ENCODE measurements at regions not wholly inside any gene's neighbourhood (a gene's known extent, or its start where the extent isn't known, plus 50 kb on each side); places are given as distances from the start of the nearest gene placed in this dataset.
"Not testable (repeated sequence)": the region's sequence is repeated elsewhere in the genome, so short reads cannot be mapped to it uniquely, and the experiment has no call there.

- DNase-seq: no peak
These were observed 140.7 kb upstream of the FAM78B start for GRCh38 chr1:166307261-166308188.

GRCh38 chr1:166316306-166316705 is 149.5 kb upstream of the FAM78B start:
- DNase-seq: not testable (repeated sequence)

GRCh38 chr1:166322470-166322869 is 155.7 kb upstream of the FAM78B start:
- DNase-seq: no peak

DNA sequence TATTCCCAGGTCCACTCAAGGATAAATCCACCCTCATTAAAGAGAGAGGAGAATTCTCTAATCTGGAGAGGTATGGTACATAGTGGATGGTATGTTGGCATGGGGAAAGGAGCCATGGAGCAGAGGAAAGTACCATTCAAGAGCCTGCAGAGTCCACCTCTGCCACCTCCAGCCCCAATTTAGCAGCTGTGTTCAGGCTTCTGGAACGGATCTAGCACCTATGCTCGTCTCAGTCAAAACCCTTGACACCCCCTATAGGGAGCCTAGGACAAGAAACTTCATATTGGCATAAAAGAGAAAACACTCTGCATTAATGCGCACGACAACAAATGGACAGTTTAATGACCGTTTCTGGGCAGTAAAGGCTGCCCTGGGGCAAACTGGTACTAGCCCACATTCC is 161.1 kb upstream of the FAM78B start:
- no peak for DNase-seq

DNA sequence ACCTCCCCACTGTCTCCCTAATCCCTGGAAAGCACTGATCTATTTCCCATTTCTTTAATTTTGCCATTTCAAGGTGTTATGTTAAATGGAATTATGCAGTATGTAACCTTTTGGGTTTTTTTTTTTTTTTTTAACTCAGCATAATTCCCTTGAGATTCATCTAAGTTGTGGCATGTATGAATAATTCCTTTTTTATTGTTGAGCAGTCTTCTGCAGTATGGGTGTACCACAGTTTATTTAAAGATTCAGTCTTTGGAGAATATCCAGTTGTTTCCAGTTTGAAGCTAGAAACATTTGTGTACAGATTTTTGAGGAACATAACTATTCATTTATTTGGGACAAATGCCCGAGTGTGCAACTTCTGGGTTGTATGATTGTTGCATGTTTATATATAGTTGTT is 162.2 kb upstream of the FAM78B start:
- no peak for DNase-seq

DNA sequence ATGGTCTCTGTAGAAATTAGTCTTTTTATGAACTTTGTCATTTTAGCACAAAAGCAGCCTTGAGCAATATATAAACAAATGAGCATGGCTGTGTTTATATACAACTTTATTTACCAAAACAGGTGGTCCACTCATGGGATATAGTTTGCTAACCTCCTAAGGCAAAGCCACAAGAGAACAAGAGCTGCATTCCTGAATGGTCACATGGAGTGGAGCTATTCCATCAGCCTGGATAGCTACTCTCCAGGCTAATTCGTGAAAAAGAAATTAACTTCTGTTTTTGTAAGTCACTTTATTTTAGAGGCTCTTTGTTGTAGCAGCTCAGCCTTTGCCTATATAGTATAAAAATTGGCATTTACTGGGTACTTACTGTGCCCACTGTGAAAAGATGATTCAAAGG is 163.3 kb upstream of the FAM78B start:
- DNase-seq: no peak

DNA sequence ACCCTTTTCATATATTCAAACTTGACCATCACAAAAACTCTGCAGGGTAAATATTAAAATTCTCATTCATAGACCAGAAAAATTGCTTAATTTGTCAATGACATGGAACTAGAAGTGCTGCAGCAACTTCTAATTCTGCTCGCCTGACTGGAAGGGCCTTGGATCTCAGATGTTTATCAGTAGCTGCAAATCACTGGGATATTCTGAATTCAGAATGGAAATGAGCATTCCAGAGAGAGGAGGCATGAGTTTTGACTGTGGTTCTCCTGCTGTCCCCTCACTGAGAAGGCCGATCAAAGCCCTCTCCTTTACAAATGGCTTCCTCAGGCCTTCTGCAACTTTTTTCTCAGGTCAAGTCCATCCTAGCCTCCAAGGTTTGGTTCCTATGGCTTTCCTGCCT is 171.3 kb upstream of the FAM78B start:
- no peak for DNase-seq

DNA sequence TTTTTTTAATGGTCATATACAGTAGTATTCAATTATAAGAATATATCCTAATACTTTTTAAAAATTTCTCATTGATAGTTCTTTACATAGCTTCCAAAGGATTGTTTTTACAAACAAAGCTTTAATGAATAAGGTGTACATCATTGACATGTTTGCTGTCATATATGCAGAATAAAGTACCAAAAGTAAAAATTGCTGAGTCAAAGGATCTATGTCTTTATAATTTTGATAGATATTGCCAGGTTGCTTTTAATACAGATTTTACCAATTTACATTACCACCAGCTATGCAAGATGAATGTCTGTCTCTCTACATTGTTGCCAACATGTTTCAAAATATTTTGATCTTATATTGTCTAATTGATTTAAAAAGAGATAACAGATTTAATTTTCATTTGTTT is 173.9 kb upstream of the FAM78B start:
- DNase-seq: no peak

DNA sequence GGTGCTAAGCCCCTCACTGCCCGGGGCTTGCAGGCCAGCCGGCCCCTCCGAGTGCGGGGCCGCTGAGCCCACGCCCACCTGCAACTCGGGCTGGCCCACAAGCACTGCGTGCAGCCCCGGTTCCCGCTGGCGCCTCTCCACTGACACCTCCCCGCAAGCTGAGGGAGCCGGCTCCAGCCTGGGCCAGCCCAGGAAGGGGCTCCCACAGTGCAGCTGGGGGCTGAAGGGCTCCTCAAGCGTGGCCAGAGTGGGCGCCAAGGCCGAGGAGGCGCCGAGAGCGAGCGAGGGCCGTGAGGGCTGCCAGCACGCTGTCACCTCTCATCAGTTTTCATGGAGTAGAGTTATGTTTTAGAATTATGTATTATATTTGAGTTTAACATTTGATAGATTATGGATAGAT is 176.5 kb upstream of the FAM78B start:
- no peak for DNase-seq

DNA sequence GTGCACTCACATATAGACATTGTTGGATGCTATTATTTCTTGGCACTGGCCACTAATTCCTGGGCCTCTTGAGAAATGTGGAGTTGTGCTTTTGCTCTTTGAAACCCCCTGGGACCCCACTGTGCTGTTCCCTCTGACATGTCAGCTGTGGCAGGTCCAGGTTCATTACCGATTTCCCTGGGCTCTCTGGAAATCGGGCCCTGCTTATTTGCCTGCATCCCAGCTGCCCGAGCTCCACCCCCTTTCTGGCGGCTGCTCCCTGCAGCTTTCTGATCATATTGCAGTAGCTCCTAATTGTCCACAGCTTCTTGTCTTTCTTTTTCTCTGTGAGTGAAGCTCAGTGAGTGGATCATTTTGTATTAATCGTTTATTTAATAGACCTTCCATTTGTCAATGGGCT is 183.7 kb upstream of the FAM78B start:
- DNase-seq: no peak

DNA sequence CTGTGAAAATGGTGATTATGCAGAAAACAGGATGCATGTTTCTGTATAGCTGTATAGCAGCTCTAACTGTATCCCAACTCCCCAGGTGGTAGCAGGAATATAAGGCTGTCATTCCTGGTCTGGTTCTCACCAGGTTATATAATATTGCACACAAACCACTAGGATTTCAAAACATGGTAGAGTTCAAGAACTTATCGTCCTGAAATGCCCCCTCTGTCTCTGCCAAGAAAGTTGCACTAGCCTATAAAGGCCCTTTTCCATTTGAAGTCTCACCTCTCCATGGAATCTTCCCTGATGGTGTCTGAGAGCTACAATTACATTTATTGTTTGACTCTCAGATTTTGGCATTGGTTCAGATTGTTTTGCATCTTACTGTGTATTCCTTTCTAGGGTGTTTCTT is 184.9 kb upstream of the FAM78B start:
- no peak for DNase-seq

GRCh38 chr1:166353213-166353612 is 186.4 kb upstream of the FAM78B start:
- DNase-seq: no peak

DNA sequence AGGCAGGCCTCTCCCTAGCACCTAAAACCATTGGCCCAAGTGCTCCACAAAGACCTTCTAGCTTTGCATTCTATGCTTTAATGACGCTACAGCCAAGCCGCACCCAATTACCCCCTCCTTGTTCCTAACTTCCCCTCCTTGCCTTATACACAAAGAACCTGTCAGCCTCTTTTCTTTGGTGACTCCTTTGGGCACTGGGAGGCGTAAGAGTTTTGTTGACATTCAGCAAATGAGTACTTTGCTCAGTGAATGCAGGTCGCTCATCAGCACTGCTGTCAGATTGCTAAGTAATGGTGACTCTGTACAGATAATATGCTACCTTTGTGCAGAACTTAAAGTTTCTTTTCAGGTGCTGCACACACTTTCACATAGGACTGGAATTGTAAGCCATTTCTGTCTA is 187.6 kb upstream of the FAM78B start:
- DNase-seq: no peak

DNA sequence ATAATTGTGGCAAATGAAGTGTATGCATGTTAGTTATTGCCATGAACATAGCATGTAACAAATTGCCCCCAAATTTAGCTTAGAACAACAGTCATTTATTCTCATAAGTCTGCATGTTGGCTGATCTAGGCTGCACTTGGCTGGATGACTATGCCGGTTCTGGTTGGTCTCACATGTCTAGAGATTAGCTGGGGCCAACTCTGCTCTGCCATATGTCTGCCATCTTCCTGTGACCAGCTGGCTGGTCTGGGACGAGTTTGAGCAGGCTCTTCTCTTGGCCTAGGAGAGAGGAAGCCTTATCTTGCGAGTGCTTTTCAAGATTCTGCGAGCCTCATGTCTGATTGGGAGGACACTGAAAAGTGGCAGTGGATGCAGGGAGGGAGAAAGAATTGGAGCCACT is 198.3 kb upstream of the FAM78B start:
- DNase-seq: no peak

- no peak for DNase-seq
These were observed 201.2 kb upstream of the FAM78B start for GRCh38 chr1:166368030-166368429.

- no peak for DNase-seq
These were observed 211.1 kb upstream of the FAM78B start for GRCh38 chr1:166377896-166378295.

DNA sequence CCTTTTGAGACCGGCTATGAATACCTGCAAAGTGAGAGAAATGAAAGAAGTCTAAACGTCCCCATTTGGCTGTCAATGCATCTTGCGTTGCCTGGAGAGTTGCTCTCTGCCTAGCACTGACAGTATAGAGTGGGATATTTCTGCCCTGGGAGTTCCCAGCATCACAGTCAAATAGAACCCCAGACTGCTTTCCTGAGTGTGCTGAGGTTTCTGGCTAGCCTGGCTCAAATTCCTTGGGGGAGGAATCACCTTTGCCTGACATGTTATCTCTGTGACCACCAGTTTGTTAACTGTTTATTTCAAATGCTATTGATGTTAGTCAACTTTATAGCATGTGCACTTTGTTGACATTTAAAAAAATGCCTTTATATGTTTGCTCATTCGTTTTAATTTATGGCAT is 212.0 kb upstream of the FAM78B start:
- DNase-seq: no peak

GRCh38 chr1:166379447-166379846 is 212.6 kb upstream of the FAM78B start:
- DNase-seq: no peak

GRCh38 chr1:166383137-166383536 is 216.3 kb upstream of the FAM78B start:
- DNase-seq: no peak

DNA sequence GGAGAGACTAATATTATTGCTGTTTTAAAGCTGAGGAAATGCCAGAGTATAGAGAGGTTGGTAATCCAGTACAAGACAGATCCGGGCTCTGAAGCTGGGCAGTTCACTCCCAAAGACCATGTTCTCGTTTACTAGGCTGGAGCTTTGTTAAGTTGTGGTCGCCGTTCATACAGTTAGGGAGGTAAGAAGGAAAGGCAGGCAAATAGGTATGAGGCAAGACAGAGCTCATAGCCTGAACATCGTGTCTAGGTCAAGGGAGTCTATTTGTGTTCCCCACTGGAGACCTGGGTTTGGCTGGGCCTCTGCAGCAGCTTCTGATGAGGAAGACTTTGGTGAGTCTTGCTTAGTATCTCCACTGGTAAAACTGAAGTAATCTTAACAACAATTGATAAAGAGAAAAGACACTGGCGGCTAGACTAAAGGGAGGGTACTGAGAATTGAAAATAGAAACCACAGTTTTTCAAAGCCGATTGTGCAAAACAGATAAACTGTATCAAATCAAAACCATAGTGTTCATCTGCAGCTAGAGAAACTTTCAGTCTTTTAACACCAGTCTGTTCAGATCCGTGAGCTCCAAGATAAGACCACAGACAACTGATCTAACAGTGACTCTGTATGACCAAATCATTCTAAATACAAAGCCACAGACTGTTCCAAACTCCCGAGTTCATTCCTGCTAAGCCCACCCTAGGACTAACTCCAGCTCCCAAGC is 217.0 kb upstream of the FAM78B start:
- no peak for DNase-seq

DNA sequence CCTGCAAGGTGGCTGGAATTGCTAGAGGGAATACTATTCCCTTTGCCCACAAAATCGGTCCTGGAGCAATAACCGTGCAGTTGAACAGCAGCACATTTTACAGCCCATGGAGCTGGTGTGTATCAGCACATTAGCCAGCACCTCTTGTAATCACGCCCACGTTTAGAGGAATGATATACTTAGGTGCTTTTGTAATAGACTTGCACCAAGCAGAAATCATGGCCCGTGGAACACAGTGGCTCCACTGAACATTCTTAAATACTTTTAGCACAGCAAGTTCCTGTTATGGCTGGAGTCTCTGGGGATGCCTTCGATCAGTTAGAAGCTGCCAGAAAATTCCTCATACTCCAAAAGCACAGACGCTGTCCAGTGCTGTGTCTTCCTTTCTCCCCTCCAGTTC is 218.1 kb upstream of the FAM78B start:
- no peak for DNase-seq

DNA sequence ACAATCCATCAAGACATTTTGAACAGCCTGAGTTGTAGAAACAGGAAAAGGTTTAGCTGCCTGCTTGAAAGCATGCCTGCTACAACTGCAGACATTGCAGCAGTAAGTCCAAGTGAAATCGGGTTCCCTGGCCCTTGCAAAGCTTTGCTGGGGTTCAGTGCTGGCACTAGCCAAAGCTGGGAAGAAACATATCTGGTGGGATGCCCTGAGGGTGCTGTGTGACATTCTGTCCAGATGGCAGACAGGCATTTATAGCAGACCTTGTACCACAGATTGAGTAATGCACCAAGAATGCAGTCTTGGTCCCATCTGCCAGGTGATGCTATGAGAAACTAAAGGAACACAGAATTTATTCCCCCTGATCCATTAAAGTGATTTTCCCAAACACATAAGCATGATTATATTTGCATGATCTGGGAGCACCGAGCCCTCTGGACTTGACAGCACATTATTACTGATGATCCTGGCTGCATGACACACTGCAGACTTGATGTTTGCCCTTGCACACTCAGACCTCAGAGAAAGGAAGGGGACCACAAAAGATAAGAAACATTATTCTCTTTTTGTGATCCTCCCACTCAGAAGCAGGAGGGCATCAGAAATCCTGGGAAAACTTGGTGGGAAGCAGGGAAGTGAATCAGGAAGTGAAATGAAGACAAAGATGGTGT is 223.7 kb upstream of the FAM78B start:
- DNase-seq: no peak

- DNase-seq: no peak
These were observed 224.7 kb upstream of the FAM78B start for GRCh38 chr1:166391279-166392066.

Measured in DMS79 treated with DMSO at 0.1 percent for 48 hours (cell line).